Omental fat pad (tissue), 3 donors: ENCODE measurements at regions not wholly inside any gene's neighbourhood (a gene's known extent, or its start where the extent isn't known, plus 50 kb on each side); places are given as distances from the start of the nearest gene placed in this dataset.

ENCODE experiments used
- ATAC-seq: fragments of 150-250 bp; one replicate; pipeline ENCODE4 v1.9.1; 2016; ENCODE audit warnings: mild to moderate bottlenecking, moderate library complexity; ENCODE audit not compliant: low FRiP score
- DNase-seq: peaks from one replicate; pipeline ENCODE4 v3.0.0-alpha.2; 2019; ENCODE audit warnings: low spot score
- CTCF ChIP-seq, 3 donors: fragments of 450-650 bp; IDR thresholded peaks; one replicate each; pipeline ENCODE4 v1.5.1; 2016 to 2017; ENCODE audit warnings: antibody characterized with exemption in 3 of 3, mild to moderate bottlenecking in 3 of 3, moderate library complexity in 2 of 3

- no peak for DNase-seq
- no peak for ATAC-seq
- no peak for TF ChIP-seq CTCF (IDR thresholded peaks at IDR 0.05)
These were observed 78.5 kb downstream of the KIF4B start for GRCh38 chr5:155091768-155092717.

- DNase-seq, result no peak
- ATAC-seq, result no peak
- no peak for TF ChIP-seq CTCF (IDR thresholded peaks at IDR 0.05)
These were observed 80.9 kb downstream of the KIF4B start for GRCh38 chr5:155094455-155094854.

- no peak for TF ChIP-seq CTCF (IDR thresholded peaks at IDR 0.05)
- ATAC-seq, result no peak
- no peak for DNase-seq
These were observed 84.4 kb downstream of the KIF4B start for GRCh38 chr5:155097995-155098394.

- TF ChIP-seq CTCF (IDR thresholded peaks at IDR 0.05), result no peak
- ATAC-seq, result no peak
- DNase-seq, result no peak
These were observed 84.9 kb downstream of the KIF4B start for GRCh38 chr5:155098433-155098832.

GRCh38 chr5:155101697-155102096 is 88.1 kb downstream of the KIF4B start:
- TF ChIP-seq CTCF (IDR thresholded peaks at IDR 0.05), result no peak
- no peak for DNase-seq
- no peak for ATAC-seq

GRCh38 chr5:155103146-155103545 is 89.6 kb downstream of the KIF4B start:
- ATAC-seq (no peak), DNase-seq (no peak)
- TF ChIP-seq CTCF (IDR thresholded peaks at IDR 0.05), result no peak

- ATAC-seq, result no peak
- TF ChIP-seq CTCF (IDR thresholded peaks at IDR 0.05), result no peak
- DNase-seq, result no peak
These were observed 90.9 kb downstream of the KIF4B start for GRCh38 chr5:155104441-155104840.
